ENCODE measurements at regions not wholly inside any gene's neighbourhood (a gene's known extent, or its start where the extent isn't known, plus 50 kb on each side); places are given as distances from the start of the nearest gene placed in this dataset.

DNA sequence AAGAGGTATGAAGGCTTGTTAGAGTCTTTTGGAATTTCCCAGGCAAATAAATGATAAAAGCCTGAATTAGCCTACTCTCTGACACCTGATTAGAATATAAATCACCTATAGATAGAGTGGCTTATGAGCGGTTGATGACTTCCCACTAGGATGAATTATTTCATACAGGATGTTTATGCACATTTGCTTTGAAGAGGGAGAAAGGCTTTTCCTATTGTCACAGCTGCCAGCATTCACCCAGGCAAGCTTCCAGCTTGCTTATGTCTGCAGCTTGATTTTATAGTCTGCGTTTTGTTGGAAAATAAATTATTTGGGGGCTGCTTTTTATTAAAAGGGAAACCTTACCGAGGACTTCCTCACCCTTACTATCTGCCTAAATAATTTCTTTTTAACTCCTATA is 51.3 kb upstream of the EIF2S2 start:
- no peak for TF ChIP-seq ZFX (IDR thresholded peaks at IDR 0.05; ENCODE audit: borderline replicate concordance)
- TF ChIP-seq, protein P1, sequence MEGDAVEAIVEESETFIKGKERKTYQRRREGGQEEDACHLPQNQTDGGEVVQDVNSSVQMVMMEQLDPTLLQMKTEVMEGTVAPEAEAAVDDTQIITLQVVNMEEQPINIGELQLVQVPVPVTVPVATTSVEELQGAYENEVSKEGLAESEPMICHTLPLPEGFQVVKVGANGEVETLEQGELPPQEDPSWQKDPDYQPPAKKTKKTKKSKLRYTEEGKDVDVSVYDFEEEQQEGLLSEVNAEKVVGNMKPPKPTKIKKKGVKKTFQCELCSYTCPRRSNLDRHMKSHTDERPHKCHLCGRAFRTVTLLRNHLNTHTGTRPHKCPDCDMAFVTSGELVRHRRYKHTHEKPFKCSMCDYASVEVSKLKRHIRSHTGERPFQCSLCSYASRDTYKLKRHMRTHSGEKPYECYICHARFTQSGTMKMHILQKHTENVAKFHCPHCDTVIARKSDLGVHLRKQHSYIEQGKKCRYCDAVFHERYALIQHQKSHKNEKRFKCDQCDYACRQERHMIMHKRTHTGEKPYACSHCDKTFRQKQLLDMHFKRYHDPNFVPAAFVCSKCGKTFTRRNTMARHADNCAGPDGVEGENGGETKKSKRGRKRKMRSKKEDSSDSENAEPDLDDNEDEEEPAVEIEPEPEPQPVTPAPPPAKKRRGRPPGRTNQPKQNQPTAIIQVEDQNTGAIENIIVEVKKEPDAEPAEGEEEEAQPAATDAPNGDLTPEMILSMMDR (IDR thresholded peaks at IDR 0.05), result no peak
- no peak overlapping the region for H3K27ac ChIP-seq

DNA sequence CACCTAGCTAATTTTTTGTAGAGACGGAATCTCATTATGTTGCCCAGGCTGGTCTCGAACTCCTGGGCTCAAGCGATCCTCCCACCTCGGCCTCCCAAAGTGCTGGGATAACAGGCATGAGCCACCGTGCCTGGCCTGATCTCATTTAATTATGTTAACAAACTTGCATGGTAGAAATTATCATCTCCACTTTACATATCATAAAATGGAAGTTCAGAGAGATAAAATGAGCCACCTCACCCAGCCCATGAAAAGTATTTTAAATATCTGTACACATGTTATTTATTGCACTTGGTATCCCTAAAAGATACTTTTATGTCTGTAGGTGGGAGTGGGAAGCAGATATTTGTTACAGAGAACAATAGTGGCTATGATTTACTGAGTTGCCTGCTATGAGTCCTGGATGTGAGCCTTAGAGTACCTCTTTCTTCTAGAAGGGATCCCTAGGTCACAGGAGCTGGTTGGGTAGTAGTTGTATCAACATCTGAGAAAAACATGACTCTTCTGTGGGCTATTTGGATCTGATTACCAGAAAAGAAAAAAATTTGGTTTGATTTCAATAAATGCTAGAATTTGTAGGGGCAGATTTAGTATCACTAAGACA is 52.4 kb upstream of the EIF2S2 start:
- no peak overlapping the region for H3K27ac ChIP-seq
- no peak for TF ChIP-seq ZFX (IDR thresholded peaks at IDR 0.05; ENCODE audit: borderline replicate concordance)
- TF ChIP-seq, protein P1 (IDR thresholded peaks at IDR 0.05), result no peak

DNA sequence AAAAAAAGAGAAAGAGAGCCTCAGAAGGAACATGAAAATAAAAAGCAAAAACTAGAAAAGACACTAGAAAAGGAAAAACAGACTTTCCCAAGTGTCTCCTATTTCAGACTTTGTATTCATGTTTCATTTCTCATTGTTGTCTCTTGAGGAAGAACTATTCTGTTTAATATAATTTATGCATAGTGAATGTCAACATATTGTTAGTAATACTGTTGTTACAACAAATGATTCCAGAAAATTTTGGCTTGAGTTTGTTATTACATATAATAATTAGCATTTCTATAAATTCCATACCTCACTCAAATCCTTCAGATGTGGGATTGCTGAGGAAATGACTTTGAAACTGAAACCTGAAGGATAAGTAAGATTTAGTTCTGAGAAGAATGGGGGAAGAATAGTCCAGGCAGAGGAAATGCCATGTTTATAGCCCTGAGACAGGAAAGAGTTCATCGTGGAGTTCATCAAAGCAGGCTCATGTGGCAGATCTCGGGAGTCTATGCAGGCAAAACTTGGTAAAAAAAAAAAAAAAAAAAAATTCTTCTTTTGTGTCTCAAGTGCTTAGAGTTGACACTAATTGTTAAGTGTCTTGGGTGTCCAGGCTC is 53.1 kb upstream of the EIF2S2 start:
- no peak for TF ChIP-seq ZFX (IDR thresholded peaks at IDR 0.05; ENCODE audit: borderline replicate concordance)
- TF ChIP-seq, protein P1 (IDR thresholded peaks at IDR 0.05), result no peak

DNA sequence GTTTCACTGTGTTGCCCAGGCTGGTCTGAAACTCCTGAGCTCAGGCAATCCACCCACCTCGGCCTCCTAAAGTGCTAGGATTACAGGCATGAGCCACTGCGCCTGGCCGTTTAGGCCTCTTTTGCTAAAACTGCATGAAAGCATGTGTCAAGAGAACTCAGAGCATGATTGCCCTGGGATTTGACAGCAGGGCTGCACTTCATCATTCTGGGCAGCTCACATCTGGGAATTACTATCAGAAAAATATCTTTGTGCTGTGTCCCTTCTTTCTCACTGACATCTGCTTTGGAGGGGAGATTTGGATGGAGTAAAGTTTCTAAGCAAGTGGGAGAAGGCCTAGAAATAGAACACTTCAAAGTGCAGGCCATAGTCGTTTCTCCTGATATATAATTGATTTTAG is 59.6 kb upstream of the EIF2S2 start:
- H3K27ac ChIP-seq, result no peak overlapping the region
- TF ChIP-seq, protein P1 (IDR thresholded peaks at IDR 0.05), result no peak
- no peak for TF ChIP-seq ZFX (IDR thresholded peaks at IDR 0.05; ENCODE audit: borderline replicate concordance)

More for the DNA sequence above, 53.1 kb upstream of the EIF2S2 start:
- H3K27ac ChIP-seq, result no peak overlapping the region

DNA sequence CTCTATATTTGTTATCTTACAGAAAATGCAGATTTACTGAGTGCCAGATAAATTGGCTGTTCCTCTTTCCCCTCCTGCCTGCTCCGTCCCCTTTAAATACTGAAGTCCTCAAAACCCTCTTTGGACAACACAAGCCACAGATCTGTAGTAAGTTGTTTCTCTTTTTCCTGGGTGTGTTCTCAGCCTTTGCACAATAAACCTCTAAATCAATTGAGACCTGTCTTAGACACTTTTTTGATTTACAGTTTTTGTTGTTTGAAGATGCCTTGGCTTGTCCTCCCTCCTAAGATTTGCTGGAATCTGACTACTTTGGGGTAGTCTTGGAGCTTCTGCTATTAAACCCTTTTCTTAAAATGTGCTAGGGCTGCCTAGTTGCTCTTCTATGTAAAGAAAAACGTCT is 60.9 kb upstream of the EIF2S2 start:
- TF ChIP-seq, protein P1 (IDR thresholded peaks at IDR 0.05), result no peak
- no peak for TF ChIP-seq ZFX (IDR thresholded peaks at IDR 0.05; ENCODE audit: borderline replicate concordance)
- H3K27ac ChIP-seq, result no peak overlapping the region

DNA sequence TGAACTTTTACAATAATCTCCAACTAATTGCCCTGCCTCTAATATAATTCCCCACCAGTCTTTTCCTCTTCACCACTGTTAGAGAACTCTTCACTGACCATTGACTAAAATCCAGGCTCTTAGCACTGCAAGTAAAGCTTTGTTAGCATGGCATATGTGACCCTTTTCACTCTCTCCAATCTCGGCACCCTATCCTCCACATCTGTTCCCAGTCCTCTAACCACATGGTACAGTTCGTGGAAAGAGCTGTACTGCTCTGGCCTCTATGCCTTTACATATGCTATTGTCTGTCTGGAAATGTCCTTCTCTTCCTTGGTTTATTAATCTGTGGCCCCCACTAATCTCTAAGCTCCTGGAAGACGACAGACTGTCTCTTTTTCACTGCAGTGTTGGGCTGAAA is 63.0 kb upstream of the EIF2S2 start:
- H3K27ac ChIP-seq, result no peak overlapping the region
- TF ChIP-seq, protein P1 (IDR thresholded peaks at IDR 0.05), result no peak
- no peak for TF ChIP-seq ZFX (IDR thresholded peaks at IDR 0.05; ENCODE audit: borderline replicate concordance)

DNA sequence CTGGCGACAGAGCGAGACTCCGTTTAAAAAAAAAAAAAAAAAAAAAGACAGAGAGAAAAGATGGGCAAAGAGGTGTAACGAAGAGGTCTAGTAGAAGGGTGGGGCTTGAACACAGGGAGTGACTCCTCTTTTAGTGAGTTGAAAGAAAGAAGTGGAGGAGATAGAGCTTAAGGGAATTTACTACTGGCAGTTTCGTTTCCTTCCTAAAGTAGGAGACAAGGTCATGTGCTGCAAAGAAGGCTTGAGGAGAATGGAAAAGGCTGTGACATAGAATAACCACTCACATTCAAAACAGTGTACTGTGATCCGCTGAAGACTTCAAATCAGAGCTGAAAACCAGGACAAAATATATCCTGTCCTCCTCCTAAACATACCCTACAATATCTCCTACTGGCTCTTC is 63.8 kb upstream of the EIF2S2 start:
- H3K27ac ChIP-seq, result no peak overlapping the region
- TF ChIP-seq, protein P1 (IDR thresholded peaks at IDR 0.05), result no peak
- no peak for TF ChIP-seq ZFX (IDR thresholded peaks at IDR 0.05; ENCODE audit: borderline replicate concordance)

All from 22Rv1 (cell line).